NCI-H1417 treated with DMSO at 0.1 percent for 48 hours (cell line): ENCODE measurements at regions not wholly inside any gene's neighbourhood (a gene's known extent, or its start where the extent isn't known, plus 50 kb on each side); places are given as distances from the start of the nearest gene placed in this dataset.
"Not testable (repeated sequence)": the region's sequence is repeated elsewhere in the genome, so short reads cannot be mapped to it uniquely, and the experiment has no call there.

Experiments
- DNase-seq: peaks from one replicate; lab custom pipeline; 2025; lab: John Stamatoyannopoulos, UW

DNA sequence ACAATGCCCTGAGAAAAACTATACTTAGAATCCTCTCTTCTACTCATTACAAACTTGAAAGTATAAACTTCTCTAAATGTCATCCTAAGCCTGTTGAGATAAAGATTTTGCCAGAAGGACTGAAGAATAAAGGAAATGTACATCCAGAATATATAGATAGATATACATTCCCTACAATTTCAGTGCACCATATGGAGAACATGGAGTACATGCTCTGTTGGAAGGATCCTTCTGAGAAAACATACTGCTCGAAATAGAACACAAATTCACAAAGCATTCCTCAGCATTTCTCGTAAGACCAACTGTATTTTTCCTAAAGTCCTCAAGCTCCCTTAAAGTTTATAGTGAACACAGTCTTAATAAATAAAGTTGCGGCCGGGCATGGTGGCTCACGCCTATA, 69.7 kb upstream of the RASA1 start:
- no peak for DNase-seq

DNA sequence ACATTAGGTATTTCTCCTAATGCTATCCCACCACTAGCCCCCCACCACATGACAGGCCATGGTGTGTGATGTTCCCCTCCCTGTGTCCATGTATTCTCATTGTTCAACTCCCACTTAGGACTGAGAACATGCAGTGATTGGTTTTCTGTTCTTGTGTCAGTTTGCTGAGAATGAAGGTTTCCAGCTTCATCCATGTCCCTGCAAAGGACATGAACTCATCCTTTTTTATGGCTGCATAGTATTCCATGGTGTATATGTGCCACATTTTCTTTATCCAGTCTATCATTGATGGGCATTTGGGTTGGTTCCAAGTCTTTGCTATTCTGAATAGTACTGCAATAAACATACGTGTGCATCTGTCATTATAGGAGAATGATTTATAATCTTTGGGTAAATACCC, 68.4 kb upstream of the RASA1 start:
- not testable (repeated sequence) for DNase-seq

DNA sequence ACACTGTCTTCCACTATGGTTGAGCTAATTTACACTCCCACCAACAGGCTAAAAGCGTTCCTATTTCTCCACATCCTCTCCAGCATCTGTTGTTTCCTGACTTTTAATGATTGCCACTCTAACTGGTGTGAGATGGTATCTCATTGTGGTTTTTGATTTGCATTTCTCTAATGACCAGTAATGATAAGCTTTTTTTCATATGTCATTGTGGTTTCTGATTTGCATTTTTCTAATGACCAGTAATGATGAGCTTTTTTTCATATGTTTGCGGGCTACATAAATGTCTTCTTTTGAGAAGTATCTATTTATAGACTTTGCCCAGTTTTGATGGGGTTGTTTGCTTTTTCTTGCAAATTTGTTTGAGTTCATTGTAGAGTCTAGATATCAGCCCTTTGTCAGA, 68.0 kb upstream of the RASA1 start:
- not testable (repeated sequence) for DNase-seq

DNA sequence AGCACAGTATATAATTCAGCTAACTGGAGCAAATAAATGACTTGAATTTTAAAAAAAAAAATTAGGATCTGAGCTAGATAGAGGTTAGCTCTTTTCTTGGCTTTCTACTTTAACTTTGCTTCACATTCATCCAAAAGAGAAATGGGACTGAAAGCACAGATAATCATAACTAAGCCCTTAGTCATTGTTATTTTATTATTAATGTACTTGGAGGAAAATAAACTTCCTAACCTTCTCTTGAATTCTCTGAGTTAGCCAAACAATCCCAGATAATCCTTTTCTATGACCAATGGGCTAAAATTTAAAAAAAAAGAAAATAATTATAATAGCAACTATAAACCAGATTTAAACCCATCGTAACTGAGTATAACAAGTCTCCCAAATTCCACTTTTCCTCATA, 57.6 kb upstream of the RASA1 start:
- DNase-seq, result no peak

DNA sequence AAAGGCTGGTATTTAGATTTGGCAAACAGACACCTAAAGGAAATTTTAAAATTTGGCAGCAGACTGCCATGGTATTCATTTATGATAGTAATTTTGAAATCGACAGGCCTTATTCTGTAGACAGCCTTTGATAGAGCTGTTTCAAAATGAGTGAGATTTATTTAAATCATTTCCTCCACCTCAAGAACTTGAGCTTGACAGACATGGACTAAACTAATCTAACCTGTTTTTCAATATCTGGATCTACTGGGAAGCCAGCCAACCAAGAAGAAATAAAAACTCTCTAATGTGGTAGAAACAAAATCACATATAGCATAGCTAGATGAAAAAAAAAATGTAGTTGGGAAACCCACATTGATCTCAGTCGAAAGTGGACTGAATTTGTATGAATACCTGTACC, 56.9 kb upstream of the RASA1 start:
- no peak for DNase-seq

DNA sequence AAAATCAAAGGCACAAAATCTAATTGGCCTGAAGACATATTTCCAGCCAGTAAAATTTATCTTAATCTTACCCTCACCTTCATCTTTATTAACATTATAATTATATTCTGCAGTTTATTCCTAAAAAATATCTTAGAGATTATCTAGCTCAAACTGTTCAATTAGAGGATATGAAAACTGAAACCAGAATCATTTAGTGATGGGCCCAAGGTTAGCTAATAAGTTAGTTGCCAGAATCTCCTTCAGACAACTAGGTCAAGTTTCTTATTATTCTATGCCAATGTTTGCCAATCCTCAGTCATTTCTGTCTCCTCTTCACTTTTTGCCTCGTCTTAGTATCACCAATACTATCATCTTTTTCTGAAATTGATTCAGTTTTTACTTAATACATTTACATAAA, 56.0 kb upstream of the RASA1 start:
- DNase-seq, result no peak

DNA sequence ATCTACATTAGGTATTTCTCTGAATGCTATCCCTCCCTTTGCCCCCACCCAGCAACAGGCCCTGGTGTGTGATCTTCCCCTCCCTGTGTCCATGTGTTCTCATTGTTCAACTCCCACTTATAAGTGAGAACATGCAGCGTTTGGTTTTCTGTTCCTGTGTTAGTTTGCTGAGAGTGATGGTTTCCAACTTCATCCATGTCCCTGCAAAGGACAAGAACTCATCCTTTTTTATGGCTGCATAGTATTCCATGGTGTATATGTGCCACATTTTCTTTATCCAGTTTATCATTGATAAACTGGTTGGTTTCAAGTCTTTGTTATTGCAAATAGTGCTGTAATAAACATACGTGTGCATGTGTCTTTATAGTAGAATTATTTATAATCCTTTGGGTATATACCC, 55.5 kb upstream of the RASA1 start:
- not testable (repeated sequence) for DNase-seq

DNA sequence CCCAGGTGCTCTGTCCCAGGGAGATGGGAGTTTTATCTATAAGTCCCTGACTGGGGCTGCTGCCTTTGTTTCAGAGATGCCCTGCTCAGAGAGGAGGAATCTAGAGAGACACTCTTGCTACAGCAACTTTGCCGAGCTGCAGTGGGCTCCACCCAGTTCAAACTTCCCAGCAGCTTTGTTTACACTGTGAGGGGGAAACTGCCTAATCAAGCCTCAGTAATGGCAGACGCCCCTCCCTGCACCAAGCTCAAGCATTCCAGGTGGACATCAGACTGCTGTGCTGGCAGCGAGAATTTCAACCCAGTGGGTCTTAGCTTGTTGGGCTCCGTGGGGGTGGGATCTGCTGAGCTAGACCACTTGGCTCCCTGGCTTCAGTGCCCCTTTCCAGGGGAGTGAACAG, 50.2 kb upstream of the RASA1 start:
- DNase-seq, result not testable (repeated sequence)
